GM18519 (cell line): ENCODE measurements at regions not wholly inside any gene's neighbourhood (a gene's known extent, or its start where the extent isn't known, plus 50 kb on each side); places are given as distances from the start of the nearest gene placed in this dataset.

Experiments
- ATAC-seq: cut with Tn5 transposase; IDR thresholded peaks from one replicate; pipeline ENCODE4 v1.9.1; 2021; ENCODE audit warnings: mild to moderate bottlenecking, moderate library complexity; ENCODE audit not compliant: unreplicated experiment, low FRiP score

DNA sequence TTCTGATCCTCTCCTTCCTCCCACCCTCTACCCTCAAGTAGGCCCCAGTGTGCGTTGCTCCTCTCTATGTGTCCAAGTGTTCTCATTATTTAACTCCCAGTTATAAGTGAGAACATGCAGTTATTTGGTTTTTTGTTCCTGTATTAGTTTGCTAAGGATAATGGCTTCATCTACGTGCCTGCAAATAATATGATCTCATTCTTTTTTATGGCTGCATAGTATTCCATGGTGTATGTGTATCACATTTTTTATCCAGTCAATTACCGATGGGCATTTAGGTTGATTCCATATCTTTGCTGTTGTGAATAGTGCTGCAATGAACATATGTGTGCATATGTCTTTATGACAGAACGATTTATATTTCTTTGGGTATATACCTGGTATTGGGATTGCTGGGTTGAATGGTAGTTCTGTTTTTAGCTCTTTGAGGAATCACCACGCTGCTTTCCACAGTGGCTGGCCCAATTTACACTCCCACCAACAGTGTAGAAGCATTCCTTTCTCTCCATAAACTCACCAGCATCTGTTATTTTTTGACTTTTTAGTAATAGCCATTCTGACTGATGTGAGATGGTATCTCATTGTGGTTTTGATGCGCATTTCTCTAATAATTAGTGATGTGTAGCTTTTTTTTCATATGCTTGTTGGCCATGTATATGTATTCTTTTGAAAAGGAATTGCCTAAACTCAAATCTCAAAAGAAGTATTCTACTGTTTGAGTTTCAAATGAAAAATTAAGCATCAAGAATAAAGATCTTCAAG, 116.9 kb downstream of the ETS2 start:
- ATAC-seq: no peak

DNA sequence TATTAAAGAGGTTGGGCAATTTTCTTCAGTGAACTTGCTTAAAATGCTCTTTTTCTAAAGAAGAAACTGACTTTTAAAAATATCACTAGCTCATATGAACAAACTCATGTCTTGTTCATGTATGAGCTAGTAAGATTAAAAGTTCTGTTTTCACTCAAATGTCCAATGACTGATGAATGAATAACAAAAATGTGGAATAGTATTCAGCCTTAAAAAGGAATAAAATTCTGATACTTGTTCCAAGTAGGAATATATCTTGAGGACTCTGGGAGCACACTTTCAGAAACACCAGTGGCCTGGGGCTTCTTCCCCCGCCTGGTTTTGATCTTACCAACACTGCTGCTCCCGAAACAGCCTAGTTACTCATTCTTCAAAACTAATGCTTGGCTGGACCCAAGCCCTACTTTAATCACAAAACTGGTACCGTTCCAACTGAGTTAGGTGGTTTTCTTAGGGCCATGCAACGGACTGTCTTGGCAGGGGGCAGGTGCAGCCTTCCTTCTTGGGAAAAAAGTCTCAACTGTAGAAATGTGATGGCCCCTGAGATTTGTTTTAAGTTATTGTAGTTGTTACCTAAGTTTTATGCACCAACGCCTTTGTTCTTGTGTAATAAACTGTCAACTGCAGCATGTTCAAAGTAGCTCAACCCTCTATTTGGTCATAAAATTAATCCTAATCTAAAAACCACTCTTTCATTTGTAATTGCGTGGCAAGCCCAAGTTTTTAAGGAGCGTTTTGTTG, 116.0 kb downstream of the ETS2 start:
- ATAC-seq: no peak

DNA sequence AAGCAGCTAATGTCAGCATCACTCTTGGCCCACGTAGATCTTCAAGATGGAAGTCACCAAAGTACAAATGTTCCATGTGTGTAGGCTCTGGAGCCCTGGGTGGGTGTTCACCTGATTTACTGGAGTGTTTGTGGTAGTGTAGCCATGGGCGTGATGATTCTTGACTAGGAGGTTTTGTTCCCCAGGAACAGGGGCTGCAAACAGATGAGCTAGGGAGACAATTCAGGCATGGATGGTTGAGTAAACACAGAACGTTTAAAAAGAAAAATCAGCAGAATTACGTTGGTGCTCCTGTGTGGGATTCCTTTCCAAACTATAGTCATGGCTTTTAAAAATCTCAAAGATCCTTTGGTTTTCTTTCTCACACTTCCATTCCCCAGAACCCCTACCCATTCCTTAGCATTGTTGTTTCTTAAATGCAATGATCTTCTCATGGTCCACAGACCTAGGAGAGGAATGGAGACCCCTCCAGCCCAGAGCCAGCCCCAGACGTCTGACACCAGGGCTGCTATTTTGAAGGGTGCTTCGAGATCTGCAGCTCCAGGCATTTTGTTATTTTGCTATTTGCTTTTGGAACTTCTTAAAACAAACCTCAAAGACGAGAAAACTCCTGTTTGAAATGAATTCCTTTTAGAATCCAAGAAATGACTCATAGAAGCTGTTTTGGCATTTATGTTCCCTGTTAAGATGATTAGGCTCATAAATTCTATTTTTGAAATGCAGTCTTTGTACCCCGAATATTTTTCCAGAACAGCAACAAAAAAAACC, 115.1 kb downstream of the ETS2 start:
- ATAC-seq: no peak

DNA sequence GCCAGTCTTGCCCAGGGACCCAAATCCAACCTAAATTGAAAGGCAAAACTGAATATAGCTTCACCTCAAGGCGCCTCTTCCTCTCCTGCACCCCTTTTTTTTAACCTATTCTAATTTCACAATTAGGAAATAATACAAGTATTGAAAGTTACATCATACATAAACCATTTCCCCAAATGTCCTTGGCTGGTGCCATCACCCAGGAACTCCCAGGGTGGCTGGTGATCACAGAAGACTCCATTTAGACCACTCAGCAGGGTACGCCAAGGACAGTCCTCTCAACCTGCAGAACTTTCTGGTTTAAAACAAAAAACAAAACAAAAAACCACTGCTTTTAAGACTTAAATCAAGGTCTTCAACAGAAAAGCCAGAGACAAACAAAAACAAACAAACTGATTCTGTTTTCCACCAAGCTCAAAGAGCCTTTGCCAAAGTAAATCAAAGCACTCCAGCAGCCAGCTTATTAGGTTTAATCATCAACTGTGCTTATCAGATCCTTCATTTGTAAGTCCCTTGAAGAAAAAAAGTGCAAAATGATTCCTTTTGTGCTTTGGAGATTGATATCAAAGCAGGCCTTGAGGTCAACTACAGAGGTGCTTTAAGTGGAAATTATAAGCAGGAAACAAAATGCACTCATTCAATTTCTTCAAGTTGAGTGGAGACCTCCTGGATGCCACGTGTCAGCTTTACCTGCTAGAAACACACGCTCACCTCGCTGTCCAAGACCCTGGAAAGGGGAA, 113.0 kb downstream of the ETS2 start:
- no peak for ATAC-seq

DNA sequence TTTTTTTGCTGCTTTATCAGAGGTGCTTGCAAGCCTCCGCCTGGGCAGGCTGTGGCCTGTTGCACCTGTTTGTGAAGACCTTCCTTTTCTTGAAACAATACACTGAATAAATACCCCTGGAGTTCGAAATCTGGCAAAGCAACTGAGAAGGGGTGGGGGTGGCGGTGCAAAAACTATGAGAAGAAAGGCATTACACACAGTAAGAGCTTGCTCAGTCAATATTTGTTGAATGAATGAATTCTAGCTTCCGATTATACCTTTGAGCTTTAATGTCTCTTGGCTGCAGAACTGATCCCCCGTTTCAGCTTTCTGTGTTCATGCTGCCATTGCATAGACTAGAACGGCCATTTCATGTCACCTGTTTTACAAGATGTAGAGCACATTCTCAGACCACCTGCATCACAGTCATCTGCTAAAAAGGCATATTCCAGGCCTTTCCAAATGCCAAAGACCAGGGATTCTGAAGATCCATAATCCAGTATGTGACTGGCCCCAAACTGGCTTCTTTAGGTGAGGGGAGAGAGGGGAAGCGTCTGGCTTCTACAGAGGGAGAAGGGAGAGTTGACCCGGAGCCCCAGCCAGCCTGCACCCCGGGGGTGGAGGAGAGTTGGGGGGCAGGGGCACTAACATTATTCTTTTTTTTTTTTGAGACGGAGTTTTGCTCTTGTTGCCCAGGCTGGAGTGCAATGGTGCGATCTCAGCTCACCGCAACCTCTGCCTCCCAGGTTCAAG, 111.5 kb downstream of the ETS2 start:
- ATAC-seq: no peak

DNA sequence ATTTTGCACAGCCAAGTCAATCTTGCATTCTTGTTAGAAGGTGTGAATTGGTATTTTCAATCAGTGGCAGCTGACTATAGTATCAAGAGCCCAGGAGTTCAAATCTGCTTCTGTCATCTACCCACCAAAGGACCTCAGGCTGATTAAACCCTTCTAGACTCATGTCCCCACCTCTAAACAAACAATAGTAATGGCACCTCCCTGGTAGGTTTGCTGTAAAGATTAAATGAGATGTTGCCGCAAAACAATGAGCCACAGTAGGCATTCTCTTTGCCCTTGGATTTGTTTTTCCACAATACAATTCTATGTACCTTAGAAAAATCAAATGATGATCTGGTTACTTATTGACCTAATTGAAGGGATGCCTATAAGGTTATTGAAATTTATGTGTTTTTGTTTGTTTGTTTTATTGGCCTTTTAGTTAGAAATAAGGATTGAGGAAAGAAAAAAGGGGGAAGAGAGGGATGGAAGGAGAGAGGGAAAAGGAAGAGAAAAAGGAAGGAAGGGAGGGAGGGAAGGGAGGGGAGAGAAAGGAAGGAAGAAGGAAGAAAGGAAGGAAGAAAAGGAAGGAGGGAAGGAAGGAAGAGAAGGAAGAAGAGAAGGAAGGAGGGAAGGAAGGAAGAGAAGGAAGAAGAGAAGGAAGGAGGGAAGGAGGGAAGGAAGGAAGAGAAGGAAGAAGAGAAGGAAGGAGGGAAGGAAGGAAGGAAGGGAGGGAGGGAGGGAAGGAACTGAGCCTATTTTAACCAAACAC, 110.7 kb downstream of the ETS2 start:
- no peak for ATAC-seq

DNA sequence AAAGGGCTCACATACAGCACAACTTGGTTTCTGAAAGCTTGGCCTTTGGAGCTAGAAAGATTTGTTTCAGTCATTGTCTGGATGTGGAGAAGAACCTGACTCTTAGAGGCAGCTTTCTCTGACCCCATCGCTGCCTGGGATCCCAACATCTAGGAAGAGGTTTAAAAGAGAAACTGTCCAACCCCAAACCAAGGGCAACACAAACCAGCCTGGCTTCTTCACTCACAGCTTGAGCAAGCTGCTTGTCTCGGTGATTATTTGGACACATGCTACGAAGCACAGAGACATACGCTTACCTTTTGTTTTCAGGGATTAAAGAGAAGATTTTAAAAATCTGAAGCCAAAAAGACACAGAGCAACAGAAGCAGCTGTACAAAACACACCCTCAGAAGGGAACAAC, 109.8 kb downstream of the ETS2 start:
- ATAC-seq: no peak

DNA sequence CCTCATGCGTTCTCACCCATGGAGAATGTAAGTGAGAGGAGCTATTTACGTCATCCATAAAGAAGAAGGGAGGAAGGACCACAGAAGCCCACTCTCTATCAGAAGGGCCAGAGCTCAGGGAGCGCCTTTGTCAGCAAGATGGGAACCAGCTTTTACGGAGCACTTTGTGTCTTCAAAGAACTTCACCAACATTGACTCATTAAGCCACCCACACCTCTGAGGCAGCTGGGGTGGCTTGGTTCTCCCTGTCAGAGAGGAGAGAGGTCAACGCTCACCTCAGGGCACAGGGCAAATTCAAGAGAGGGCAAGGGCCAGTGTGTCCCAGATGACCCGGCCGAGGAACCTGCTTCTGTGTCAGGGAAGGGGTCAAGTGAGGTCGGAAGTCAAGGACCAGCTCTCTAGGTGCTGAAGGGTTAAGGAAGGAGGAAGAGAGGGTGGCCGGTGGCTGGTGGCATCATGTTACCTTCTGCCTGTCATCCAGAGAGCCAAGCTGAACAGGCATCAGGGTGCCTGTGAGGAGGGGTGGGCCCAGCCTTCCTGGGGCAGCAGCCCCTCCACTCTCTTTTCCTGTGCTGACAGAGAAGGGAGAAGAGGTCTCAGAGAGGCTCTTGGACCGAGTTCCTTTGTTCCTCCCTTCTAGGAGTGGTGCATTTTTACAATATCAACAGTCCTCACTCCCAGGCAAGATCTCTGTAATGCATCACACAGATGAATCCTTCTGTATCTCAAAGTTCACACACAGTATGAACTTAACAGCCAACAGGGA, 109.0 kb downstream of the ETS2 start:
- no peak for ATAC-seq

DNA sequence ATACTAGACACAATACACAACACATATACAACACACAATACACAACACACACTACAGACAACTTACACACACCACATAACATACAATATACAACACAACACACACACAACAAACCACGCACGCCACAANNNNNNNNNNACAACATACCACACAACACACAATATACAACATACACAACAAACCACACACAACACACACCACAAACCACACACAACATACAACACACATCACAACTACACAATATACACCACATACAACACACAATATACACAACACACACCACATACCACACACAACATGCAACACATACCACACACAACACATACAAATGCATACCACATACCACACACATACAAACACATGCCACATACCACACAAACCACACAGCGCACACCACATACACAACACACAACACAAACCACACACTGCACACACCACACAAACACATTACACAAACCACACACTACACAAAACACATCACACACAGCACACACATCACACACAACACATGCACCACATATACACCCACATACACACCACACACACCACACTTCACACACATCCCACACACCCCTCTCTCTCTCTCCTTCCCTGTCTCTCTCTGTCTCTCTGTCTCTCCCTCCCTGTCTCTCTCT, 108.3 kb downstream of the ETS2 start:
- no peak for ATAC-seq

DNA sequence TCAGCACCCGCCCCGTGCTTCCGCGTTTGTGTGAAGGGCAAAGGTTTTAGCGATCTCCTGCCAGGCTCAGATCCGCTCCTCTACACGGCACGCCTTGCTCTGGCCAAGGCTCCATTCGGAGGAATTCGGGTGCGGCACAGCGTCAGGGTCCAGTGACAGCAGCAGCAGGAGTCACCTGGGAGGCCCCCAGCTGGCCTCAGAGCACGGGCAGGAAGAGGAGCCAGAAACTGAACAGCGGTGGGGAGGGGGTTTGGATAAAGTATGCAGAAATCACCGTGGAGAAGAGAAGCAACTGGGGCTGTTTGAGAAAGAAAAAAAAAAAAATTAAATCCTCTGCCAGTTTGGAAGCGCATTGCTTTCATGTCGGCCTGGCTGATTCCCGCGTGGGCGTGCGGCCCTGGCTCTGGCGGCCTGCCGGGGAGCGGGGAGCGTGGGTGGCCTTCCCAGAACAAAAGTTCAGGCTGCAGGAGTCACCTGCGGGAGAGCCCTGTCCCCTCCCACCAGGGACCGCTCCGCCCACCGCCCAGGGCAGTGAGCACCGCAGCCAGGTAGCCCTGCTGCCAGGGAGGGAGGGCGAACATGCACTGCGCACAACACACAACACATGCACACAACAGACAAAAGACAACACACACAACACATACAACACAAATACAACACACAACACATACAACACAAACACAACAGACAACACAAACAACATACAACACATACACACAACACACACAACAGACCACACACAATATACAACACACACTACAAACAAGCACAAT, 107.6 kb downstream of the ETS2 start:
- no peak for ATAC-seq

DNA sequence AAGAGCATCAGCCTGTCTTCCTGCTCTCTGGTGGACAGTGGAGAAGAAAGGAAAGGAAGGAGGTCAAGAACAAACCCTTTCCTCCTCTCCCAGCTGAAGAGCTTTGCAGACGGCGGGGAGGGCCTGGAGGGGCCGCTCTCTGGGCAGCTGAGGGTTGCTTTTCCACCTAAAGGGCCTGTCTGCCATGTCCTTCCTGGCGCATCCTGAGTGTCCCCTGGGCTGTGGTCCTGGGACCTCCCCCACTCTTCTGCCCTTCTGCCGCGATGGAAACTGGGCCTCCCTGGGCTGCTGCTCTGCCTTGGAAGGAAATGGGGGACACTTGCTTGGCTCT, 107.0 kb downstream of the ETS2 start:
- no peak for ATAC-seq

DNA sequence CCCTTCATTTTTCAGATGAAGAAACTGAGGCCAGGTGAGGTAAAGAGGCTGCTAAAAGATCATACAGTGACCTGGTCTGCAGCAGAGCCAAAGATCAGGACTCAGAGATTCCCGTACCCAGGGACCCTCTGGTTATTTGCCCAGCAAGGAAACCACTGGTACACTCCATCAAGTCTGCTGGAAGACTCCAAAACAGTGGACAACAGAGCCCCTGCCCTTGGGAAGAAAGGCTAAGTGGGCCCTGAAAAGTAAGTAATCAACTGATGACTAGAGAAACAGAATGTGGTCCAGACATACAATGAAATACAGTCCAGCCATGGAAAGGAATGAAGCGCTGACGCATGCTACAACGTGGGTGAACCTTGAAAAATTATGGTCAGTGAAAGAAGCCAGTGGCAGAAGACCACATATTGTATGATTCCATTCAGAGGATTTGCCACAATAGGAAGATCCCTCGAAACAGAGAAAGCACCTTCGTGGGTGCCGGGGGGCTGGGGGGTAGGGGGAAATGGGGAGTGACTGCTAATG, 106.4 kb downstream of the ETS2 start:
- no peak for ATAC-seq

DNA sequence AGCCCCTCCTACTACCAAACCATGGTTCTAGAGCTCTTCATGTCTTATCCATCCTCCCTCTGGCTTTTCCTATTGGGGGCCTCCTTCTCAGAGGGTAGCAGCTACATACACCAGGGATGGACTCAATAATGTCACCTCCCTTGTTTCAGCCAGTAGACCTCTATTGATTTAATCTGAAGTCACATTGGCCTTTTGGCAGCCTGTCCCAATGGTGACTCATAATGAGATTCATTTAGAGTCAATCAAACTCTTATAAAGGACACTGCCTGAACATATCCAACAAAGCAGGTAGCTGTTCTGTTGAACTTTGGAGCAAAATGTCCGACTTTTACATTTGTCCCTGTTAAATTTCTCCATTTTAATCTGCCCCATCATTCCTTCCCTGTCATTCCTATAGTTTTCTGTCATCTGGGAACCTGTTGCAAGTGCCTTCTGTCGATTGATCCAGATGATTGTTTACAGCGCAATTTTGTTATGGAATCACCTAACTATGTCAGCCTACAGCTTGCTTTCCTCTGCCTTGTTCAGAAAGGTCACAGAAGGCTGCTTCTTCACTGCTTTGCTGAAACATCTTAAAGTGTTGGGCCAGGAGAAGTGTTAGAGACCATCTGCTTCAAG, 105.9 kb downstream of the ETS2 start:
- no peak for ATAC-seq

DNA sequence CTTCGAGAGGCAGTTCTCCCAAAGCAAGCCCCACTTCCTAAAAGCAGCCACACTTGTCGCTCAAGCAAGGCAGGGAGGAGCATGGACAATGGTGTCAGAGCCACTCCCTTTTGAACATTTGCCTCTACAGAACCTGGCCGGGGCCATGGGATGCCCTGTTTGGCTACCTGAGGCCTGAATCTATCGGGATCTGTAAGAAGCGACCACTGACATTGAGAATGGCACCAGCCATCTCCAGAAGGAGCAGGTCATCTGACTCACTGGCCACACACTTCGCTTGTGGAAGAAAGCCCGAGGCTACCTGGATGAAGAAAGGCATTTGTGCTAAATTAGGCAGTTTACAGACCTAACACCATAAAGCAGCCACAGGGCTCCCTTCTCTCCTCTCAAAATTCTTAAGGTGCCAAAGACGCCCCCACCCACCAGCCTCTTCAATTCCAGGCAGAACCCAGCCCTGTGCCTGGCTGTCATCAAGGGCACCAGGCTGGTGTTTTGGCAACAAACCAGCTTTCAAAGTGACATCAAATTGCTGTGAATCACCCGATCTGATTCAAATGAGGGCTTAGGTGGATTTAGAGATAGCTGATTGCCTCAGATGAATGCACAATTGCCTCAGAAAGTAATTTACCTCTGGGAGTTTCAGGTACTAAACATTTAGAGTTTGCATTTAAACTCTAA, 104.8 kb downstream of the ETS2 start:
- no peak for ATAC-seq

DNA sequence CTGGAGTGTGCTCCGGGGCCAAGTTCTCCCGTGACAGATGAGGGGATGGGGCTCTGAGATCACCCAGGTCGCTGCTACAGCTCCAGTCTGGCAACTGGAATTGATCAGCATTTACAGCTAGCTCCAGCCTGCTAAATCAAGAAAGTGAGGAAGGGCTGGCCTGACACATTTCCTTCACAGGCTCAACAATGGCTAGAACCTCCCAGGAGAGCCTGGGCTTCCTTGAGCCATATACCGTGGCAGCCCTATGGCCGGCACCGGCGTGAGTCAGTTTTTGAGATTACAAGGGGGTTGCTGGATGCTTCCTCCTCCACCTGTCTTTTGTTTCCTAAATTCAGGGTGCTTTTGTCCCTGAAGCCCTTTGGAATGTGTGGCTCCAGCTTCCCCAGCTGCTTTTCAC, 104.2 kb downstream of the ETS2 start:
- ATAC-seq: no peak

DNA sequence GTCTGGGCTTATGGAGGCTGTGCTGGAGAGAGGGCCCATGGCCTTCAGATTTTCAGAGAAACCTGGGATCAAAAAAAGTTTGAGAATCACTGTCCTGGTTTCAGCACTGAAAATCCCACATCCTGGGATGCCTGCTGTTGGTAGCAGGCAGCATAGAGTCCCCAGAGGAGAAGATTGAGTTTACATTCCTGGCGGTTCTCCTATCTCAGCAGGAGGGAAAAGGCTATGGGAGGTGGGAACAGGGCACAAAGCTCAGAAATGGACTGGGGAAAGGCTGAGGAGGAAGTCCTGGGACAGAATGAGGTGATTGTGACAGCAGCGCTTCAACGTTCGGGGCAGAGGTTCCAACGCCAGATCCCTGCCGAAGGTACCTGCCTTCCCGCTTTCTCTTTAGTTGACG, 103.4 kb downstream of the ETS2 start:
- no peak for ATAC-seq
